PC-9 (cell line): ENCODE measurements at regions not wholly inside any gene's neighbourhood (a gene's known extent, or its start where the extent isn't known, plus 50 kb on each side); places are given as distances from the start of the nearest gene placed in this dataset.

ENCODE experiments used
- BruUV-seq: library from RNA; stranded (reverse); fragments of 400-500 nt; replicated peaks from 2 replicates; lab custom pipeline; 2021; lab: Mats Ljungman, UMichigan
- CTCF ChIA-PET: fragments of 300-600 bp; sonication (Branson Sonifier 250); formaldehyde crosslinking; loops from one replicate; lab custom pipeline; 2022; ENCODE audit warnings: antibody characterized with exemption; lab: Charles Lee
- POLR2A ChIA-PET: fragments of 300-600 bp; sonication (Branson Sonifier 250); formaldehyde crosslinking; loops from one replicate; lab custom pipeline; 2022; ENCODE audit warnings: antibody characterized with exemption; ENCODE audit not compliant: unreplicated experiment; lab: Charles Lee
- DNase-seq, 2 experiments: peaks; one replicate each; pipeline versions ENCODE4 v3.0.0 to v3.0.0-alpha.2; 2015 to 2022; ENCODE audit warnings: mixed read lengths in 1 of 2
- H2AFZ ChIP-seq: fragments of 200-600 bp; sonication (generic); 2 replicates; pipeline ENCODE4 v1.8.1; 2017; ENCODE audit warnings: antibody characterized with exemption
- H3F3A ChIP-seq: fragments of 200-600 bp; sonication (generic); 2 replicates; pipeline ENCODE4 v1.8.1; 2017; ENCODE audit warnings: antibody characterized with exemption, mild to moderate bottlenecking, low read depth; ENCODE audit not compliant: insufficient read depth
- H3K27ac ChIP-seq: fragments of 200-600 bp; sonication (generic); 2 replicates; pipeline ENCODE4 v1.6.1; 2016; ENCODE audit warnings: mixed run types
- H3K27me3 ChIP-seq: fragments of 200-600 bp; sonication (generic); 2 replicates; pipeline ENCODE4 v1.6.1; 2016; ENCODE audit warnings: low read depth, mixed run types; ENCODE audit not compliant: insufficient read depth
- H3K36me3 ChIP-seq: fragments of 200-600 bp; sonication (generic); 2 replicates; pipeline ENCODE4 v1.6.1; 2016; ENCODE audit warnings: low read depth, mixed run types
- H3K4me1 ChIP-seq: fragments of 200-600 bp; sonication (generic); replicated peaks from 2 replicates; pipeline ENCODE4 v1.6.1; 2016; ENCODE audit warnings: mixed run types; ENCODE audit not compliant: insufficient read depth
- H3K4me2 ChIP-seq: fragments of 200-600 bp; sonication (generic); 2 replicates; pipeline ENCODE4 v1.6.1; 2017; ENCODE audit warnings: mixed run types
- H3K4me3 ChIP-seq: fragments of 200-600 bp; sonication (generic); 2 replicates; pipeline ENCODE4 v1.6.1; 2016; ENCODE audit warnings: mixed run types
- H3K79me2 ChIP-seq: fragments of 200-600 bp; sonication (generic); 2 replicates; pipeline ENCODE4 v1.6.1; 2017; ENCODE audit warnings: low read depth, mixed run types
- H3K9me2 ChIP-seq: fragments of 200-600 bp; sonication (generic); 2 replicates; pipeline ENCODE4 v1.8.1; 2017; ENCODE audit warnings: mild to moderate bottlenecking; ENCODE audit not compliant: insufficient read depth
- H3K9me3 ChIP-seq: fragments of 200-600 bp; sonication (generic); 2 replicates; pipeline ENCODE4 v1.8.1; 2016; ENCODE audit warnings: low read depth; ENCODE audit not compliant: insufficient read depth
- H4K20me1 ChIP-seq: fragments of 200-600 bp; sonication (generic); 2 replicates; pipeline ENCODE4 v1.8.1; 2017; ENCODE audit not compliant: insufficient read depth
- CTCF ChIP-seq: fragments of 200-600 bp; sonication (generic); conservative IDR thresholded peaks from 2 replicates; pipeline ENCODE4 v1.6.1; 2017; ENCODE audit warnings: mixed run types, antibody characterized with exemption, mild to moderate bottlenecking, moderate library complexity
- EZH2 ChIP-seq: fragments of 200-600 bp; sonication (generic); IDR thresholded peaks from 2 replicates; pipeline ENCODE4 v1.8.0; 2017; ENCODE audit warnings: antibody characterized with exemption, low read depth
- intact Hi-C: fragments of 100-400 bp; cut with micrococcal nuclease; formaldehyde crosslinking; loops from one replicate; pipeline ENCODE4 v1.10.0; 2022; ENCODE audit not compliant: unreplicated experiment

- Histone ChIP-seq H3K27ac (peak overlapping the region; percentile 91), H3K4me2 (peak overlapping the region; percentile 67), H3K79me2 (no peaks in the 10 kb centered on the region), H3K36me3 (no peaks in the 10 kb centered on the region), H3K9me2 (no peaks in the 10 kb centered on the region), H3K4me1 (peaks cover 37% of the 10 kb centered on the region), H3K9me3 (no peaks in the 10 kb centered on the region), H3K27me3 (no peaks in the 10 kb centered on the region), H2AFZ (peak overlapping the region; percentile 40; the same call in 1 of the 2 replicates), H3F3A (peaks cover 20% of the 10 kb centered on the region), H3K4me3 (peak overlapping the region; percentile 5; the same call in 1 of the 2 replicates), H4K20me1 (no peaks in the 10 kb centered on the region)
- ChIA-PET CTCF (interaction anchor here (0.6 kb wide), 1 partner anchor 420 kb away, joined by 3 read pairs; no protein-coding TSS in a partner anchor), POLR2A (no interaction called here)
- peak; percentile 66 to 90 for DNase-seq
- BruUV-seq = no TSS peak
- TF ChIP-seq EZH2 (no peak), CTCF (no peak)
- intact Hi-C loops = loop anchor here (10.0 kb wide), 1 partner anchor 778 kb away; no protein-coding TSS in a partner anchor
Measured at GRCh38 chr11:31882951-31883392, 71.8 kb upstream of the PAX6 start.

GRCh38 chr11:31881825-31882224 is 70.7 kb upstream of the PAX6 start:
- no peaks in the 10 kb centered on the region for H3K9me3 ChIP-seq
- 0 out of 2 replicates have a peak overlapping the region, but pooled peaks have one; percentile 19 for H2AFZ ChIP-seq
- H3K4me3 ChIP-seq = peak overlapping the region; percentile 5; the same call in 1 of the 2 replicates
- H3K4me1 ChIP-seq = peaks cover 37% of the 10 kb centered on the region
- no peaks in the 10 kb centered on the region for H3K9me2 ChIP-seq
- intact Hi-C loops = loop anchor here (10.0 kb wide), 1 partner anchor 777 kb away; no protein-coding TSS in a partner anchor
- no peaks in the 10 kb centered on the region for H4K20me1 ChIP-seq
- peaks cover 20% of the 10 kb centered on the region for H3F3A ChIP-seq
- TF ChIP-seq CTCF (no peak), EZH2 (no peak)
- no peaks in the 10 kb centered on the region for H3K79me2 ChIP-seq
- H3K27ac ChIP-seq = peak overlapping the region; percentile 91
- BruUV-seq = no TSS peak
- H3K36me3 ChIP-seq = no peaks in the 10 kb centered on the region
- peak in 1 of 2 experiments; percentile 96 for DNase-seq
- peak overlapping the region; percentile 67 for H3K4me2 ChIP-seq
- no peaks in the 10 kb centered on the region for H3K27me3 ChIP-seq
- ChIA-PET CTCF (no interaction called here), POLR2A (no interaction called here)

GRCh38 chr11:31879681-31880080 is 68.6 kb upstream of the PAX6 start:
- no peaks in the 10 kb centered on the region for H3K9me3 ChIP-seq
- ChIA-PET POLR2A (interaction anchor here (0.7 kb wide), 1 partner anchor 296 kb away, joined by 7 read pairs; no protein-coding TSS in a partner anchor), CTCF (no interaction called here)
- no peaks in the 10 kb centered on the region for H3K36me3 ChIP-seq
- H4K20me1 ChIP-seq = no peaks in the 10 kb centered on the region
- BruUV-seq = no TSS peak
- no peak for DNase-seq
- H3K4me1 ChIP-seq = peaks cover 55% of the 10 kb centered on the region
- H2AFZ ChIP-seq = no peak overlapping the region
- H3K79me2 ChIP-seq = no peaks in the 10 kb centered on the region
- H3K4me3 ChIP-seq = no peak overlapping the region
- H3F3A ChIP-seq = peaks cover 25% of the 10 kb centered on the region
- no peak for TF ChIP-seq CTCF
- H3K4me2 ChIP-seq = no peak overlapping the region
- intact Hi-C loops = loop anchor here (10.0 kb wide), 2 partner anchors 295 to 775 kb away; no protein-coding TSS in a partner anchor
- no peaks in the 10 kb centered on the region for H3K9me2 ChIP-seq
- no peak overlapping the region for H3K27ac ChIP-seq
- H3K27me3 ChIP-seq = no peaks in the 10 kb centered on the region
